SK-N-SH treated with all-trans-retinoic acid at 6 μM for 48 hours (cell line): ENCODE measurements at regions not wholly inside any gene's neighbourhood (a gene's known extent, or its start where the extent isn't known, plus 50 kb on each side); places are given as distances from the start of the nearest gene placed in this dataset.

Experiments
- ARNTL ChIP-seq: fragments of 450-650 bp; formaldehyde crosslinking; IDR thresholded peaks from 2 replicates; pipeline ENCODE4 v1.5.0; 2020; ENCODE audit warnings: low read depth, mild to moderate bottlenecking, moderate library complexity, borderline replicate concordance
- TF ChIP-seq, protein P1 (sequence below): fragments of 250-450 bp; sonication (Bioruptor Pico); IDR thresholded peaks from 2 replicates; pipeline ENCODE4 v1.8.0; 2020; ENCODE audit warnings: mild to moderate bottlenecking, moderate library complexity, borderline replicate concordance

DNA sequence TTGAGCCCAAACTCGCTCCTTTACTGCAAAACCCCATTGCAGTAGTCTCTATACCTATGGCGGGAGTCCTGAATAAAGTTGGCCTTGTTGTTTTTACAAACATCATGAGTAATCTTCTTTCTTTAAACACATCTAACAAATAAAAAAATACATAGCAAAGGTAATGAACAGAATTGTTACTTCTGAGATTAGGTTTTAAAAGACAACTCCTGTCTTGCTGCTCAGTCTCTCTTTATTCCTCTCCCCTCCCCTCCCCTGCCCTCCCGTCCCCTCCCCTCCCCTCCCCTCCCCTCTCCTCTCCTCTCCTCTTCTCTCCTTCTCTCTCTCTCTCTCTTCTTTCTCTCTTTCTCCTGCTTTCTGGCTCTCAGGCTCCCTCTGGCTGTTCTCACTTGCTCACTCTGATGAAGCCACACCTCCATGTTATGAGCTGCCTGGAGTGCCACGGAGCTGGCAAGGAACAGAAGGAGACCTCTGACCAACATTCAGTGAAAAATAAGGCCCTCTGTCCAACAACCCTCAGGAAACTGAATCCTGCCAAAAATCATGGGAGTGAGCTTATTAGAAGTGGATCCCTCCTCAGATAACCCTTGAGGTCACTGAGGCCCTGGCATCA is 300.7 kb upstream of the MIR17HG start:
- TF ChIP-seq ARNTL (CRISPR knock-in tag) = no peak
- TF ChIP-seq, protein P1, sequence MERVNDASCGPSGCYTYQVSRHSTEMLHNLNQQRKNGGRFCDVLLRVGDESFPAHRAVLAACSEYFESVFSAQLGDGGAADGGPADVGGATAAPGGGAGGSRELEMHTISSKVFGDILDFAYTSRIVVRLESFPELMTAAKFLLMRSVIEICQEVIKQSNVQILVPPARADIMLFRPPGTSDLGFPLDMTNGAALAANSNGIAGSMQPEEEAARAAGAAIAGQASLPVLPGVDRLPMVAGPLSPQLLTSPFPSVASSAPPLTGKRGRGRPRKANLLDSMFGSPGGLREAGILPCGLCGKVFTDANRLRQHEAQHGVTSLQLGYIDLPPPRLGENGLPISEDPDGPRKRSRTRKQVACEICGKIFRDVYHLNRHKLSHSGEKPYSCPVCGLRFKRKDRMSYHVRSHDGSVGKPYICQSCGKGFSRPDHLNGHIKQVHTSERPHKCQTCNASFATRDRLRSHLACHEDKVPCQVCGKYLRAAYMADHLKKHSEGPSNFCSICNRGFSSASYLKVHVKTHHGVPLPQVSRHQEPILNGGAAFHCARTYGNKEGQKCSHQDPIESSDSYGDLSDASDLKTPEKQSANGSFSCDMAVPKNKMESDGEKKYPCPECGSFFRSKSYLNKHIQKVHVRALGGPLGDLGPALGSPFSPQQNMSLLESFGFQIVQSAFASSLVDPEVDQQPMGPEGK (CRISPR knock-in tag) = no peak
